Esophagus mucosa (tissue), 1 donor: ENCODE measurements at regions not wholly inside any gene's neighbourhood (a gene's known extent, or its start where the extent isn't known, plus 50 kb on each side); places are given as distances from the start of the nearest gene placed in this dataset.

Experiments
- ATAC-seq: fragments of 200-7000 bp; cut with Tn5 transposase; one replicate; pipeline ENCODE4 v1.9.1; 2020
- donor health status: DM: yes; HTN: yes; CAD: no.

- no peak for ATAC-seq
These were observed 65.5 kb downstream of the ADRA2C start for GRCh38 chr4:3831529-3832150.

GRCh38 chr4:3832536-3833220 lies 66.5 kb downstream of the ADRA2C start:
- ATAC-seq: no peak

- ATAC-seq: no peak
These were observed 67.3 kb downstream of the ADRA2C start for GRCh38 chr4:3833326-3833989.

GRCh38 chr4:3834186-3834662 lies 68.0 kb downstream of the ADRA2C start:
- ATAC-seq: no peak

- ATAC-seq: no peak
These were observed 68.7 kb downstream of the ADRA2C start for GRCh38 chr4:3834663-3835521.

- ATAC-seq: no peak
These were observed 69.6 kb downstream of the ADRA2C start for GRCh38 chr4:3835527-3836405.

GRCh38 chr4:3836406-3836755 lies 70.2 kb downstream of the ADRA2C start:
- ATAC-seq: no peak

GRCh38 chr4:3836756-3837601 lies 70.8 kb downstream of the ADRA2C start:
- ATAC-seq: no peak

- no peak for ATAC-seq
These were observed 72.5 kb downstream of the ADRA2C start for GRCh38 chr4:3838437-3839380.

- ATAC-seq: no peak
These were observed 79.0 kb downstream of the ADRA2C start for GRCh38 chr4:3845094-3845743.

- ATAC-seq: no peak
These were observed 79.7 kb downstream of the ADRA2C start for GRCh38 chr4:3845744-3846429.

GRCh38 chr4:3847211-3847940 lies 81.2 kb downstream of the ADRA2C start:
- no peak for ATAC-seq

GRCh38 chr4:3848323-3848722 lies 82.1 kb downstream of the ADRA2C start:
- no peak for ATAC-seq

- no peak for ATAC-seq
These were observed 83.0 kb downstream of the ADRA2C start for GRCh38 chr4:3849140-3849539.

GRCh38 chr4:3850128-3850527 lies 83.9 kb downstream of the ADRA2C start:
- no peak for ATAC-seq

GRCh38 chr4:3851211-3851610 lies 85.0 kb downstream of the ADRA2C start:
- ATAC-seq: no peak

GRCh38 chr4:3851881-3852280 lies 85.7 kb downstream of the ADRA2C start:
- ATAC-seq: no peak

GRCh38 chr4:3852309-3852708 lies 86.1 kb downstream of the ADRA2C start:
- ATAC-seq: no peak
